H9 (cell line): ENCODE measurements at regions not wholly inside any gene's neighbourhood (a gene's known extent, or its start where the extent isn't known, plus 50 kb on each side); places are given as distances from the start of the nearest gene placed in this dataset.

Source experiments
- DNase-seq: peaks from one replicate; pipeline ENCODE4 v3.0.0-alpha.2; 2017
- H2AFZ ChIP-seq: one replicate; pipeline ENCODE4 v1.6.1; 2013; ENCODE audit warnings: mild to moderate bottlenecking, low read length, control low read depth, moderate library complexity
- H2AK5ac ChIP-seq: 2 replicates; pipeline ENCODE4 v1.6.1; 2013; ENCODE audit warnings: low read length, control low read depth, mixed read lengths; ENCODE audit not compliant: insufficient read length
- H2BK120ac ChIP-seq: one replicate; pipeline ENCODE4 v1.6.1; 2013; ENCODE audit warnings: low read depth, mild to moderate bottlenecking, low read length, control low read depth, inconsistent platforms; ENCODE audit not compliant: poor library complexity, severe bottlenecking
- H2BK12ac ChIP-seq: 2 replicates; pipeline ENCODE4 v1.6.1; 2013; ENCODE audit warnings: low read length, control low read depth, mixed read lengths, low read depth; ENCODE audit not compliant: insufficient read length
- H2BK15ac ChIP-seq: 2 replicates; pipeline ENCODE4 v1.6.1; 2013; ENCODE audit warnings: low read depth, low read length, control low read depth
- H2BK20ac ChIP-seq: one replicate; pipeline ENCODE4 v1.6.1; 2013; ENCODE audit warnings: low read depth, mild to moderate bottlenecking, low read length, control low read depth, inconsistent platforms; ENCODE audit not compliant: poor library complexity, severe bottlenecking
- H2BK5ac ChIP-seq: 2 replicates; pipeline ENCODE4 v1.6.1; 2013; ENCODE audit warnings: low read length, control low read depth, mixed read lengths; ENCODE audit not compliant: insufficient read length
- H3K14ac ChIP-seq: 2 replicates; pipeline ENCODE4 v1.6.1; 2013; ENCODE audit warnings: low read length, control low read depth; ENCODE audit not compliant: insufficient read depth
- H3K18ac ChIP-seq: 2 replicates; pipeline ENCODE4 v1.6.1; 2013; ENCODE audit warnings: low read depth, mild to moderate bottlenecking, mixed read lengths, low read length, control low read depth; ENCODE audit not compliant: insufficient read length
- H3K23ac ChIP-seq: 2 replicates; pipeline ENCODE4 v1.6.1; 2013; ENCODE audit warnings: low read length, control low read depth, mixed read lengths, low read depth; ENCODE audit not compliant: insufficient read length
- H3K23me2 ChIP-seq: 2 replicates; pipeline ENCODE4 v1.6.1; 2013; ENCODE audit warnings: low read depth, mild to moderate bottlenecking, mixed read lengths, low read length, control low read depth; ENCODE audit not compliant: insufficient read length, poor library complexity, severe bottlenecking
- H3K27ac ChIP-seq: 2 replicates; pipeline ENCODE4 v1.5.1; 2013; ENCODE audit warnings: low read length, control low read depth, mixed read lengths, low read depth; ENCODE audit not compliant: insufficient read length
- H3K27me3 ChIP-seq: 2 replicates; pipeline ENCODE4 v1.6.1; 2013; ENCODE audit warnings: low read length, control low read depth, inconsistent platforms; ENCODE audit not compliant: insufficient read depth
- H3K4ac ChIP-seq: 2 replicates; pipeline ENCODE4 v1.6.1; 2013; ENCODE audit warnings: low read depth, mild to moderate bottlenecking, control low read depth, inconsistent platforms, low read length, moderate library complexity
- H3K4me1 ChIP-seq: 2 replicates; pipeline ENCODE4 v1.6.1; 2013; ENCODE audit warnings: low read length, control low read depth, inconsistent platforms; ENCODE audit not compliant: insufficient read depth
- H3K4me2 ChIP-seq: 2 replicates; pipeline ENCODE4 v1.6.1; 2013; ENCODE audit warnings: low read length, control low read depth, mixed read lengths; ENCODE audit not compliant: insufficient read length, insufficient read depth
- H3K56ac ChIP-seq: 2 replicates; pipeline ENCODE4 v1.6.1; 2013; ENCODE audit warnings: low read depth, mild to moderate bottlenecking, mixed read lengths, low read length, control low read depth; ENCODE audit not compliant: insufficient read length
- H3K79me1 ChIP-seq: 2 replicates; pipeline ENCODE4 v1.6.1; 2013; ENCODE audit warnings: low read depth, mild to moderate bottlenecking, moderate library complexity, low read length, control low read depth, inconsistent platforms; ENCODE audit not compliant: insufficient read depth, poor library complexity, severe bottlenecking
- H3K79me2 ChIP-seq: 2 replicates; pipeline ENCODE4 v1.6.1; 2013; ENCODE audit warnings: low read length, control low read depth, inconsistent platforms; ENCODE audit not compliant: insufficient read depth
- H3K9ac ChIP-seq: 2 replicates; pipeline ENCODE4 v1.6.1; 2013; ENCODE audit warnings: low read length, control low read depth, mixed read lengths; ENCODE audit not compliant: insufficient read length; ENCODE audit errors: extremely low read depth
- H3K9me3 ChIP-seq: one replicate; pipeline ENCODE4 v1.6.1; 2013; ENCODE audit warnings: low read depth, low read length, inconsistent platforms; ENCODE audit not compliant: control insufficient read depth
- H3T11ph ChIP-seq: one replicate; pipeline ENCODE4 v1.6.1; 2013; ENCODE audit warnings: mild to moderate bottlenecking, low read length, control low read depth, inconsistent platforms
- H4K20me1 ChIP-seq: one replicate; pipeline ENCODE4 v1.6.1; 2013; ENCODE audit not compliant: control insufficient read depth, insufficient read length, insufficient read depth
- H4K5ac ChIP-seq: 2 replicates; pipeline ENCODE4 v1.6.1; 2013; ENCODE audit warnings: low read depth, mild to moderate bottlenecking, mixed read lengths, low read length, control low read depth; ENCODE audit not compliant: insufficient read length
- H4K8ac ChIP-seq: replicated peaks from 2 replicates; pipeline ENCODE4 v1.6.1; 2013; ENCODE audit warnings: low read length, control low read depth, mixed read lengths, low read depth; ENCODE audit not compliant: insufficient read length
- H4K91ac ChIP-seq: 2 replicates; pipeline ENCODE4 v1.6.1; 2013; ENCODE audit warnings: low read depth, mild to moderate bottlenecking, moderate library complexity, mixed read lengths, low read length, control low read depth; ENCODE audit not compliant: insufficient read length
- H3K27ac Mint-ChIP-seq, 3 experiments: 2 replicates in 2 of 3; 3 replicates in 1 of 3; pipeline ENCODE4 v1.8.0; 2020 to 2021; ENCODE audit warnings: mixed read lengths in 3 of 3, mild to moderate bottlenecking in 1 of 3, moderate library complexity in 1 of 3
- H3K27me3 Mint-ChIP-seq: 2 replicates; pipeline ENCODE4 v1.8.0; 2021; ENCODE audit warnings: low read depth, mild to moderate bottlenecking, moderate library complexity, mixed read lengths
- H3K36me3 Mint-ChIP-seq, 3 experiments: 2 replicates in 2 of 3; 3 replicates in 1 of 3; pipeline ENCODE4 v1.8.0; 2020 to 2021; ENCODE audit warnings: low read depth in 3 of 3, mixed read lengths in 3 of 3; ENCODE audit not compliant: insufficient read depth in 1 of 3
- H3K4me1 Mint-ChIP-seq, 2 experiments: 2 replicates each; pipeline ENCODE4 v1.8.0; 2020; ENCODE audit warnings: mixed read lengths in 2 of 2
- H3K4me3 Mint-ChIP-seq, 2 experiments: 2 replicates in 1 of 2; 3 replicates in 1 of 2; pipeline ENCODE4 v1.8.0; 2020 to 2021; ENCODE audit warnings: mild to moderate bottlenecking in 2 of 2, mixed read lengths in 2 of 2, moderate library complexity in 1 of 2
- H3K9me3 Mint-ChIP-seq, 2 experiments: 2 replicates in 1 of 2; 3 replicates in 1 of 2; pipeline ENCODE4 v1.8.0; 2020; ENCODE audit warnings: mild to moderate bottlenecking in 2 of 2, mixed read lengths in 2 of 2, moderate library complexity in 1 of 2
- WGBS: extraction: QIAGEN DNeasy Blood & Tissue Kit; methylation state at CpG from one replicate; pipeline ENCODE4 v1.1.7; 2013; ENCODE audit warnings: missing lambda C conversion rate, low lambda C conversion rate, mixed read lengths; ENCODE audit not compliant: insufficient read length; ENCODE audit errors: extremely low coverage; 5-methylcytosine and 5-hydroxymethylcytosine counted together
- TF ChIP-seq, protein P1 (sequence below): fragments of 200-600 bp; sonication (generic); conservative IDR thresholded peaks from 3 replicates; pipeline ENCODE4 v1.8.0; 2021; ENCODE audit warnings: antibody characterized with exemption, mild to moderate bottlenecking

DNA sequence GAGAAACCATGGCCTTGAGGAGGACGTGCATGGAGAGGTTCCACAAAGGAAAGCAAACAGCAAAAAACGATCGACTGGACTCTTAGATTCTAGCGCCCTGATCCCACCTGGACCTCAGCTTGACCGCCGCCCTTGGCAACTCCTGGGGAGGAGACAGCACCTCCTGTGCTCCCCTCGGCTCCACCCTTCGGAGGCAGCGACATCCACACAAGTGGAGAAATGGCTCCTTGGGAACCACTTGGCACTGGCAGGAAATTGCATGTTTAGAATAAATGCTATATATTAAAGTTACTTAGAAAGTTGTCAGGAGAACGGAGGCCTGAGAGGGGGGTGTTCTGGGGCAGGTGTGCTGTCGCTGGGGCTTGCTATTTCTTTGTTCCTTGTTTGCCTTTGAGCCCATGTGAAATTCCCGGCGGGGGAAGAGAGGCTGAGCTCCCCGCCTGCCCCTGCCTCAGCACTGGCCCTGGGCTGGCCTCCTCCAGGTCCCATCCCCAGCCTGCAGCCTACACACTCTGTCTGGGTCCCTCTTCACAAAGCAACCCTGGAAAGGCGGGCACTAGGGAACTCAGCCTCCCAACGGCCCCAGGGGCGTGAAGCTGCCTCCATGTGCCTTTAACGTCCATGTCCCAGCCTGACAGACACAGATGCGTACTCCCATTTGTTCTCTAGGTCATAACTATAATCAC lies 395.3 kb downstream of the BRD1 start:
- H3K9me3 Mint-ChIP-seq = peaks cover 0 to 6% of the 10 kb centered on the region in 2 experiments; a peak in 2 of 5 replicates
- Histone ChIP-seq H3K18ac (no peak overlapping the region), H3K79me2 (no peaks in the 10 kb centered on the region)

More for the DNA sequence above, 395.3 kb downstream of the BRD1 start:
- no peak for DNase-seq
- H4K8ac ChIP-seq = no peak overlapping the region
- Mint-ChIP-seq H3K27me3 (peaks cover 21% of the 10 kb centered on the region), H3K27ac (no peak overlapping the region; a peak in 1 of 7 replicates), H3K4me1 (peaks cover 5 to 8% of the 10 kb centered on the region in 2 experiments; a peak in 2 of 4 replicates), H3K36me3 (peaks cover 0 to 6% (median 0%) of the 10 kb centered on the region in 3 experiments; a peak in 2 of 7 replicates), H3K4me3 (no peak overlapping the region)
- H2BK15ac ChIP-seq = no peak overlapping the region
- no peak overlapping the region for H3K4ac ChIP-seq
- no peak overlapping the region for H2BK12ac ChIP-seq
- H2AK5ac ChIP-seq = no peak overlapping the region
- H3K27ac ChIP-seq = no peak overlapping the region
- no peak overlapping the region for H3K56ac ChIP-seq
- TF ChIP-seq, protein P1, sequence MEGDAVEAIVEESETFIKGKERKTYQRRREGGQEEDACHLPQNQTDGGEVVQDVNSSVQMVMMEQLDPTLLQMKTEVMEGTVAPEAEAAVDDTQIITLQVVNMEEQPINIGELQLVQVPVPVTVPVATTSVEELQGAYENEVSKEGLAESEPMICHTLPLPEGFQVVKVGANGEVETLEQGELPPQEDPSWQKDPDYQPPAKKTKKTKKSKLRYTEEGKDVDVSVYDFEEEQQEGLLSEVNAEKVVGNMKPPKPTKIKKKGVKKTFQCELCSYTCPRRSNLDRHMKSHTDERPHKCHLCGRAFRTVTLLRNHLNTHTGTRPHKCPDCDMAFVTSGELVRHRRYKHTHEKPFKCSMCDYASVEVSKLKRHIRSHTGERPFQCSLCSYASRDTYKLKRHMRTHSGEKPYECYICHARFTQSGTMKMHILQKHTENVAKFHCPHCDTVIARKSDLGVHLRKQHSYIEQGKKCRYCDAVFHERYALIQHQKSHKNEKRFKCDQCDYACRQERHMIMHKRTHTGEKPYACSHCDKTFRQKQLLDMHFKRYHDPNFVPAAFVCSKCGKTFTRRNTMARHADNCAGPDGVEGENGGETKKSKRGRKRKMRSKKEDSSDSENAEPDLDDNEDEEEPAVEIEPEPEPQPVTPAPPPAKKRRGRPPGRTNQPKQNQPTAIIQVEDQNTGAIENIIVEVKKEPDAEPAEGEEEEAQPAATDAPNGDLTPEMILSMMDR = no peak
- no peak overlapping the region for H2AFZ ChIP-seq
- H3K27me3 ChIP-seq = no peaks in the 10 kb centered on the region
- no peak overlapping the region for H4K91ac ChIP-seq
- no peak overlapping the region for H4K5ac ChIP-seq
- H2BK120ac ChIP-seq = no peak overlapping the region
- H2BK5ac ChIP-seq = no peak overlapping the region
- H3K4me1 ChIP-seq = no peaks in the 10 kb centered on the region
- H3K9ac ChIP-seq = no peak overlapping the region
- no peak overlapping the region for H3K4me2 ChIP-seq
- H2BK20ac ChIP-seq = no peak overlapping the region
- no peak overlapping the region for H3K14ac ChIP-seq
- H3K23me2 ChIP-seq = no peaks in the 10 kb centered on the region
- H3K9me3 ChIP-seq = no peaks in the 10 kb centered on the region
- no peak overlapping the region for H3K23ac ChIP-seq
- no peaks in the 10 kb centered on the region for H3K79me1 ChIP-seq
- no CpG with 5 or more reads among the region's 19 CpGs for WGBS
- H4K20me1 ChIP-seq = no peaks in the 10 kb centered on the region
- H3T11ph ChIP-seq = no peak overlapping the region
